Cerebellar cortex (tissue), 1 donor: ENCODE measurements at regions not wholly inside any gene's neighbourhood (a gene's known extent, or its start where the extent isn't known, plus 50 kb on each side); places are given as distances from the start of the nearest gene placed in this dataset.
"Not testable (repeated sequence)": the region's sequence is repeated elsewhere in the genome, so short reads cannot be mapped to it uniquely, and the experiment has no call there.

Experiments used
- DNase-seq: peaks from one replicate; pipeline ENCODE4 v3.0.0-alpha.2; 2015; ENCODE audit warnings: low spot score

GRCh38 chr13:90680826-90681225 is 666.7 kb upstream of the MIR17HG start:
- DNase-seq = no peak

DNA sequence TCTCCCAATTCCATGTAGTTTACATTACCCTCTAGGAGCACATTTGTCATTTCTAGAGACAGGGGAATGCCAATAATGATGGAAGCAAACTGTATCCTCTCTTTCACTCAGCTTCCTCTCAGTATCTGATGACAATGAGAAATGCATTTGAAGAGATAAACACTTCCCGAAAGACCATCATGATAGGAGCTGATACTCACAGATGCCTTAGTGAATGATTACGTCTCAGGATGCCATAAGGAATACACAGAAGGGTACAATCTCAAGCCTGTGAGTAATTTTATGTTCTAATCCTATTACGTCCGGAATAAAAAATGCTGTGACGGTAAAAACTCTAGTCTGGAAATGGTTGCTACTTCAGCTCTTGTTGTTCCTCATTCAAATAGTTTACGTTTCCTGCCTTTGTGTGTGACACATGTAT is 663.8 kb upstream of the MIR17HG start:
- peak; percentile 57 for DNase-seq

DNA sequence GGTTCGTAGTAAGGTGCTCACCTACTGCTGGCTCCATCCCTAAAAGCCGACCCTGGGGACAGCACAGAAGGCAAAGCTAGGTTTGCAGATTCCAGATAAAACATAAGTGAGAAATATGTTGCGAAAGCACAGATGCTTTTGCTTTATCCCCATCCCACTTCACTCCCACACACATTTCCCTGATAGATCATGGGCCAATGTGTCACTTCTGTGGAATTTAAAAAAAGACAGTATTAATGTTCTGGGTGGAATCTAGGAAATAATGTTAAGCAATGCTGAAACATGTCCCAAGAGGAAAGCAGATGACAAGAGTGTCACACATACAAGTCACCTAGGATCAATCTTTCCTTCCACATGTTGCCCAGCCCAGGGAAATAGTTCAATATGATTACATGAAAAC is 661.0 kb upstream of the MIR17HG start:
- DNase-seq = no peak

- no peak for DNase-seq
Observed at GRCh38 chr13:90689111-90689510, 658.4 kb upstream of the MIR17HG start.

- DNase-seq = no peak
Observed at GRCh38 chr13:90690458-90691080, 656.9 kb upstream of the MIR17HG start.

DNA sequence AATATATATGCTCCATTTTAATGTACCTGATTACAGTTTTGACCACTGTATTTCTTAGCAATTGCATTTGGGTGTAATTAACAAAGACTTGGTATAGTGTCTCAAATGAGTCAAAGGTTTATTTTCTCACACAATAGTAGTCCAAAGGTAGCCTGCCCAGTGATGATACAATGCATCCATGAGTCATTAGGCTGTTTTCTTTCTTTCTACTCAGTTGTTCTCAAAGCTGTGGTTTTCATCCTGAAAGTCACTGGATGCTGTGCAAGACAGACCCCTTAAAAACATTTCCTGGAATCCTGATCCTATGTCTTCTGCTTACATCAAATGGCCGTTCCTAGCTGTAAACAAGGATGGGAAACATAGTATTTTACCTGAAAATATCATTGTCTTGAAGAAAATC is 651.2 kb upstream of the MIR17HG start:
- no peak for DNase-seq

DNA sequence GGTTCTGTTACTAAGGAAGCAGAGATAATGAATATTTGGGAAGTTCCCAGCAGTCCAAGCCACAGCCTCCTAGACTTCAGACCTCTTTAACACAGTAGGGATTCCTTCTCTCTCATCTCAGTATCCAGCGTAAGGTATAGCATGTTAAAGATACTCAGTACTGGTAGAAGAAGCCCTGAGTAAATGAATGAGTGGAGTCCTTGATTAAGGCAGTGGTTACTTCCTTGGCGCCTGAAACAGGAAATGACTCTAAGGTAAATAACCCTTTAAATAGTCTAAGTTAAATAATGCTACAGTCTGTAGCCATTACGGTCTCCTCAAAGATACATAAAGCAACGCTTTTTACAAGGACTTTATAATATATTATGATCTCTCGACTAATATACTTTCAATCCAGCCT is 650.8 kb upstream of the MIR17HG start:
- no peak for DNase-seq

GRCh38 chr13:90700340-90700739 is 647.1 kb upstream of the MIR17HG start:
- DNase-seq = no peak

GRCh38 chr13:90701264-90701663 is 646.2 kb upstream of the MIR17HG start:
- DNase-seq = no peak

DNA sequence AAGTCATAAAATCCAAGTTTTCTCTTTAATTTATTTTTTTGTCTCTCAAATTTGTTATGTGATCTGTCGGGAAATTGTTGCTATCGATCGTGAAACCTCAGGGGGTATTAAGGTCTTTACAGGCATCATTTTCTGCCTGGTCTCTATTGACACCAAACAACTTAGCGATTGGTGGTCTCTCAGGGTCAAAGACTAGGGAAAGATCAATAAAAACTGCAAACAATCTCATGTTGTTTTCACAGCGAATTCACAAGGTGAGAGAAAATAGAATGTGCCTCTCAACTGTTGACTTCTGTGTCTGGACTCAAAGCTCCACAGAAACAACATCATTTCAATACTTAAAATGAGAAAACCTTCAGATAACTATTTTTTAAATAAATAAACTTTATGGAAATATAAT is 645.4 kb upstream of the MIR17HG start:
- no peak for DNase-seq

GRCh38 chr13:90706631-90707030 is 640.9 kb upstream of the MIR17HG start:
- no peak for DNase-seq

DNA sequence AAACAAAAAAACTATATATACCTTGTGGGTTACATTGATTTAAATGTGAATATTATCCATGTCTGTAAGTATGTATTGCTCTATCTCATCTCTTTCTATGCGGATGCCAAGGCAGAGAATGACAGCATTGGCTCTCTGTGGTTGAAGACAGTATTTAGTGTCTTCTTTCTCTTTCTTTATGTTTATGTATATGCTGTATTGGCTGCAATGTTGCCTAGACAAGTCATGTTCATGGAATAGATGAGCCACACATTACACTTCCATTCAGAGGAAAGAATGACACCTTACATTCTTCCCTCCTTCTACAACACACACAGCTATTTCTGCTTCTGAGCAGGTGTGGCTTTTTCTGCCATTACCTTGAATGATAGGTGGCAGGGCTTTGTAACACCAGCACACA is 639.4 kb upstream of the MIR17HG start:
- no peak for DNase-seq

- peak; percentile 33 for DNase-seq
Observed at GRCh38 chr13:90709319-90709718, 638.2 kb upstream of the MIR17HG start.

- DNase-seq = no peak
Observed at GRCh38 chr13:90710164-90710759, 637.2 kb upstream of the MIR17HG start.

DNA sequence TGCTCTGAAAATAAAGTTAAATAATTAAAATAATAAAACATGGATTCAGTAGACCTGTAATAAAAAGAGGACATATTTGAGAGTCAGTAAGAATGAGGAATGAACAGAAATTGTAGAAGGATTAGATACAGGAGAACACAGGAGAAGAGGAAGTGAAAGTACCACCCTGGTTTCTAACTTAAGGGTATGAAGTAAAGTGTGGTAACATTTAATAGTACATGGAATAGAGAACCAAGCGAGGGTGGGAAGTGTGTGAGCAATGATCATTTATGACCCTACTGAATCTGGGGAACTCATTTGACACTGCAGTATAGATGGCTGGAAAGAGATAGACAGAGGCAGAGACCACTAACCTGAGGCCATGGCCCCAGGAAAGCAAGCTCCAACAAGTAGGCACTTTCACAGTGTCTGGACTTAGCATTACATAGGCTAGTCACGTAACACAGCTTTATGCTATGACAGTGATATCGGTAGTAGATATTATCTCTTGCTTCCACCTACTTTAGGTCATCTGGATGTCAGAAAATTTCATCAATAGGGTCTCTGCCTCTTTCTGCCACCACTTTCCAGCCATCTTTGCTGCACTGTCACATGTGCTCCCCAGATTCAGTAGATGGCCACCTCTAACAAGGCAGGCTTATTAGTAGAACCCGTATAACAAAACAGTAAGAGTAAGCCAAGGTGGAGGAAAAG is 633.9 kb upstream of the MIR17HG start:
- no peak for DNase-seq

DNA sequence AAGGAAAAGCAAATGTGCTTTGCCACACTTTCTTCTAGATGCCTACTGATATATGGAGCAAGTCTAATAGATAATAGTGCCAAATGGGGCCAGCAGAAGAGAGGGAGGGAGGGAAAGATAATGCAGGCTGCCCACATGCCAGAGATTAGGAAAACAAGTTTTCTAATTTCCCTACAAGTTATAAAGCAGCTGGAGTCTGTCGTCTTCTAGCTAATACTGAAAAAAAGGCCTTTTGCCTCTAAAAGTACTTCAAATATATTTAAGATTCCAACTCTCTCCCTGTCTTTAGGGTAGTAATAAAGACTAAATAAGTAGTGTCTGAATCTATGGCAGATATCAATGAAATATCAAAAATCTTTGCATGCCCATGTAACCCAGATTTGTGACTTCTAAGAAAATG is 632.0 kb upstream of the MIR17HG start:
- DNase-seq = no peak

- peak; percentile 86 for DNase-seq
Observed at GRCh38 chr13:90717451-90717936, 630.0 kb upstream of the MIR17HG start.

DNA sequence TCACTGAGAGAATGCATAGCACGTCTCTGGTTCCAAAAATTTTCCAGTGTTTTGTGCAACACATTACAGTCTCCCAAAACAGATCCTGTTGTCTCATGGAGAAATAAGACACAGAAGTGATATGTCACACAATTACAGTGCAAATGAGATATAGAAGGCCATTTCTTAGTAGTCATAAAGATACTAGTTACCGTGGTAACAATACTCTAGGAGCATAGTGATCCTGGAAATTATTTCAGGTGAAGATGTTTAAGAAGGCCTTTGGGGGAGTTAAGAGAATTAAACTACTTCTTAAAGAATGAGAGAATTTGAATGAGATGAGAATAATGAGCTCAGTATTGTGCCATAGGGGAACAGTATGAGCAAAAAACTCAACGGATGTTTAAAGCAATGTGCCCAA is 628.0 kb upstream of the MIR17HG start:
- DNase-seq = peak; percentile 17

GRCh38 chr13:90721937-90722336 is 625.5 kb upstream of the MIR17HG start:
- DNase-seq = no peak

- DNase-seq = no peak
Observed at GRCh38 chr13:90723381-90723780, 624.1 kb upstream of the MIR17HG start.

GRCh38 chr13:90726375-90726774 is 621.1 kb upstream of the MIR17HG start:
- no peak for DNase-seq

- DNase-seq = no peak
Observed at GRCh38 chr13:90732049-90732448, 615.4 kb upstream of the MIR17HG start.

DNA sequence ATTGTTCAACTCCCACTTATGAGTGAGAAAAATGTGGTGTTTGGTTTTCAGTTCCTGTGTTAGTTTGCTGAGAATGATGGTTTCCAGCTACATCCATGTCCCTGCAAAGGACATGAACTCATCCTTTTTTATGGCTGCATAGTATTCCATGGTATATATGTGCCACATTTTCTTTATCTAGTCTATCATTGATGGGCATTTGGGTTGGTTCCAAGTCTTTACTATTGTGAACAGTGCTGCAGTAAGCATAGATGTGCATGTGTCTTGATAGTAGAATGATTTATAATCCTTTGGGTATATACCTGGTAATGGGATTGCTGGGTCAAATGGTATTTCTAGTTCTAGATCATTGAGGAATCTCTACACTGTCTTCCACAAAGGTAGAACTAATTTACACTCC is 613.0 kb upstream of the MIR17HG start:
- DNase-seq = not testable (repeated sequence)
